Mesendoderm (in vitro differentiated cells): ENCODE measurements at regions not wholly inside any gene's neighbourhood (a gene's known extent, or its start where the extent isn't known, plus 50 kb on each side); places are given as distances from the start of the nearest gene placed in this dataset.

ENCODE experiments used
- DNase-seq: peaks from one replicate; pipeline ENCODE4 v3.0.0; 2013
- H2AK5ac ChIP-seq: 2 replicates; pipeline ENCODE4 v1.6.1; 2013; ENCODE audit warnings: low read length, inconsistent platforms
- H2BK120ac ChIP-seq: 2 replicates; pipeline ENCODE4 v1.6.1; 2013; ENCODE audit warnings: low read depth, mild to moderate bottlenecking, low read length, moderate library complexity, mixed read lengths
- H2BK15ac ChIP-seq: replicated peaks from 2 replicates; pipeline ENCODE4 v1.6.1; 2013; ENCODE audit warnings: low read depth, mild to moderate bottlenecking, moderate library complexity
- H2BK5ac ChIP-seq: 2 replicates; pipeline ENCODE4 v1.6.1; 2013; ENCODE audit warnings: low read length, inconsistent platforms
- H3K18ac ChIP-seq: 2 replicates; pipeline ENCODE4 v1.6.1; 2013; ENCODE audit warnings: mild to moderate bottlenecking, low read length, mixed read lengths
- H3K23ac ChIP-seq: one replicate; pipeline ENCODE4 v1.6.1; 2013; ENCODE audit warnings: low read length
- H3K27ac ChIP-seq: 2 replicates; pipeline ENCODE4 v1.5.1; 2013; ENCODE audit warnings: low read depth, mild to moderate bottlenecking, inconsistent platforms, low read length, moderate library complexity
- H3K27me3 ChIP-seq: 2 replicates; pipeline ENCODE4 v1.6.1; 2013; ENCODE audit warnings: low read length, control low read depth, mild to moderate bottlenecking, inconsistent platforms; ENCODE audit not compliant: insufficient read depth, poor library complexity
- H3K36me3 ChIP-seq: 2 replicates; pipeline ENCODE4 v1.6.1; 2013; ENCODE audit warnings: low read length, inconsistent platforms; ENCODE audit not compliant: control insufficient read depth, insufficient read depth
- H3K4ac ChIP-seq: one replicate; pipeline ENCODE4 v1.6.1; 2013; ENCODE audit warnings: low read depth, mild to moderate bottlenecking, low read length, moderate library complexity
- H3K4me1 ChIP-seq: 2 replicates; pipeline ENCODE4 v1.6.1; 2013; ENCODE audit warnings: low read depth, low read length, inconsistent platforms; ENCODE audit not compliant: control insufficient read depth
- H3K4me2 ChIP-seq: 2 replicates; pipeline ENCODE4 v1.6.1; 2013; ENCODE audit warnings: low read length
- H3K4me3 ChIP-seq: 2 replicates; pipeline ENCODE4 v1.5.1; 2013; ENCODE audit warnings: mild to moderate bottlenecking, low read length
- H3K56ac ChIP-seq: one replicate; pipeline ENCODE4 v1.6.1; 2013; ENCODE audit warnings: low read length
- H3K79me1 ChIP-seq: 2 replicates; pipeline ENCODE4 v1.6.1; 2013; ENCODE audit warnings: low read length, inconsistent platforms
- H3K79me2 ChIP-seq: 2 replicates; pipeline ENCODE4 v1.6.1; 2013; ENCODE audit warnings: mild to moderate bottlenecking, low read length; ENCODE audit not compliant: control insufficient read depth, insufficient read depth
- H3K9ac ChIP-seq: 2 replicates; pipeline ENCODE4 v1.6.1; 2013; ENCODE audit warnings: low read length, inconsistent platforms
- H4K5ac ChIP-seq: one replicate; pipeline ENCODE4 v1.6.1; 2013; ENCODE audit warnings: low read length
- H4K8ac ChIP-seq: one replicate; pipeline ENCODE4 v1.6.1; 2013; ENCODE audit warnings: low read depth, mild to moderate bottlenecking, control low read depth, low read length, moderate library complexity
- WGBS: extraction: QIAGEN DNeasy Blood & Tissue Kit; methylation state at CpG from one replicate; pipeline ENCODE4 v1.1.7; 2013; ENCODE audit warnings: low lambda C conversion rate, missing lambda C conversion rate; ENCODE audit not compliant: insufficient coverage; ENCODE audit errors: extremely low coverage; 5-methylcytosine and 5-hydroxymethylcytosine counted together

- Histone ChIP-seq H4K5ac (no peak overlapping the region), H2BK5ac (no peak overlapping the region), H3K23ac (no peak overlapping the region), H3K9ac (no peak overlapping the region), H3K27ac (no peak overlapping the region), H3K4me2 (no peak overlapping the region), H3K79me1 (no peaks in the 10 kb centered on the region), H3K79me2 (no peaks in the 10 kb centered on the region), H3K4ac (no peak overlapping the region), H3K36me3 (no peaks in the 10 kb centered on the region), H3K27me3 (no peaks in the 10 kb centered on the region), H3K56ac (no peak overlapping the region), H3K4me3 (no peak overlapping the region), H2BK15ac (no peak overlapping the region), H3K18ac (no peak overlapping the region), H4K8ac (no peak overlapping the region), H2BK120ac (no peak overlapping the region), H3K4me1 (no peaks in the 10 kb centered on the region), H2AK5ac (no peak overlapping the region)
- WGBS: no CpG with 5 or more reads among the region's 2 CpGs
- peak; percentile 18 for DNase-seq
Measured at GRCh38 chr21:14880922-14881321, 183.9 kb downstream of the NRIP1 start.

GRCh38 chr21:14879458-14879857 lies 185.3 kb downstream of the NRIP1 start:
- Histone ChIP-seq H3K79me2 (no peaks in the 10 kb centered on the region), H3K9ac (no peak overlapping the region), H3K4me3 (no peak overlapping the region), H2BK120ac (no peak overlapping the region), H4K8ac (no peak overlapping the region), H3K4ac (no peak overlapping the region), H4K5ac (no peak overlapping the region), H3K4me2 (no peak overlapping the region), H3K36me3 (no peaks in the 10 kb centered on the region), H3K79me1 (no peaks in the 10 kb centered on the region), H3K23ac (no peak overlapping the region), H2AK5ac (no peak overlapping the region), H2BK5ac (no peak overlapping the region), H3K56ac (no peak overlapping the region), H3K18ac (no peak overlapping the region), H3K27me3 (no peaks in the 10 kb centered on the region), H3K4me1 (no peaks in the 10 kb centered on the region), H2BK15ac (no peak overlapping the region), H3K27ac (no peak overlapping the region)
- no peak for DNase-seq
- WGBS: no CpG with 5 or more reads among the region's 3 CpGs

- Histone ChIP-seq H3K9ac (no peak overlapping the region), H2BK5ac (no peak overlapping the region), H3K56ac (no peak overlapping the region), H2BK120ac (no peak overlapping the region), H3K36me3 (no peaks in the 10 kb centered on the region), H3K79me1 (no peaks in the 10 kb centered on the region), H3K4me2 (no peak overlapping the region), H3K27me3 (no peaks in the 10 kb centered on the region), H3K4ac (no peak overlapping the region), H4K8ac (no peak overlapping the region), H2AK5ac (no peak overlapping the region), H3K18ac (no peak overlapping the region), H3K27ac (no peak overlapping the region), H3K23ac (no peak overlapping the region), H2BK15ac (no peak overlapping the region), H3K79me2 (no peaks in the 10 kb centered on the region), H4K5ac (no peak overlapping the region), H3K4me3 (no peak overlapping the region), H3K4me1 (no peaks in the 10 kb centered on the region)
- DNase-seq: no peak
- no CpG with 5 or more reads among the region's 5 CpGs for WGBS
Measured at GRCh38 chr21:14878971-14879370, 185.8 kb downstream of the NRIP1 start.

GRCh38 chr21:14877581-14878228 lies 187.1 kb downstream of the NRIP1 start:
- no peak overlapping the region for H3K9ac ChIP-seq
- no peak overlapping the region for H3K56ac ChIP-seq
- no peaks in the 10 kb centered on the region for H3K36me3 ChIP-seq
- no peak overlapping the region for H3K4me2 ChIP-seq
- WGBS: no CpG with 5 or more reads among the region's 2 CpGs
- no peak overlapping the region for H2BK5ac ChIP-seq
- H2BK15ac ChIP-seq: no peak overlapping the region
- no peak for DNase-seq
- no peak overlapping the region for H3K18ac ChIP-seq
- H4K8ac ChIP-seq: no peak overlapping the region
- H2BK120ac ChIP-seq: no peak overlapping the region
- H3K27ac ChIP-seq: no peak overlapping the region
- no peaks in the 10 kb centered on the region for H3K79me1 ChIP-seq
- no peak overlapping the region for H3K23ac ChIP-seq
- H2AK5ac ChIP-seq: no peak overlapping the region
- no peak overlapping the region for H3K4me3 ChIP-seq
- H3K27me3 ChIP-seq: no peaks in the 10 kb centered on the region
- no peaks in the 10 kb centered on the region for H3K79me2 ChIP-seq
- H3K4me1 ChIP-seq: no peaks in the 10 kb centered on the region
- H4K5ac ChIP-seq: no peak overlapping the region
- H3K4ac ChIP-seq: no peak overlapping the region

GRCh38 chr21:14876524-14876840 lies 188.3 kb downstream of the NRIP1 start:
- Histone ChIP-seq H4K5ac (no peak overlapping the region), H3K4me3 (no peak overlapping the region), H3K56ac (no peak overlapping the region), H3K4ac (no peak overlapping the region), H3K9ac (no peak overlapping the region), H2BK15ac (no peak overlapping the region), H2AK5ac (no peak overlapping the region), H3K27me3 (no peaks in the 10 kb centered on the region), H3K23ac (no peak overlapping the region), H3K27ac (no peak overlapping the region), H3K18ac (no peak overlapping the region), H2BK5ac (no peak overlapping the region), H3K36me3 (no peaks in the 10 kb centered on the region), H3K79me2 (no peaks in the 10 kb centered on the region), H3K4me2 (no peak overlapping the region), H3K79me1 (no peaks in the 10 kb centered on the region), H4K8ac (no peak overlapping the region), H2BK120ac (no peak overlapping the region), H3K4me1 (no peaks in the 10 kb centered on the region)
- DNase-seq: no peak
- WGBS: no CpG with 5 or more reads among the region's 6 CpGs
